ENCODE measurements at regions not wholly inside any gene's neighbourhood (a gene's known extent, or its start where the extent isn't known, plus 50 kb on each side); places are given as distances from the start of the nearest gene placed in this dataset.
"Not testable (repeated sequence)": the region's sequence is repeated elsewhere in the genome, so short reads cannot be mapped to it uniquely, and the experiment has no call there.

GRCh38 chr3:195635262-195635873 is 51.6 kb upstream of the APOD start:
- not testable (repeated sequence) for DNase-seq (ENCODE audit: low read depth in 2 of 2)

- DNase-seq (ENCODE audit: low read depth in 2 of 2), result peak in 1 of 2 donors; percentile 56
Observed at GRCh38 chr3:195634426-195635261, 50.9 kb upstream of the APOD start.
